ENCODE measurements at regions not wholly inside any gene's neighbourhood (a gene's known extent, or its start where the extent isn't known, plus 50 kb on each side); places are given as distances from the start of the nearest gene placed in this dataset.

DNA sequence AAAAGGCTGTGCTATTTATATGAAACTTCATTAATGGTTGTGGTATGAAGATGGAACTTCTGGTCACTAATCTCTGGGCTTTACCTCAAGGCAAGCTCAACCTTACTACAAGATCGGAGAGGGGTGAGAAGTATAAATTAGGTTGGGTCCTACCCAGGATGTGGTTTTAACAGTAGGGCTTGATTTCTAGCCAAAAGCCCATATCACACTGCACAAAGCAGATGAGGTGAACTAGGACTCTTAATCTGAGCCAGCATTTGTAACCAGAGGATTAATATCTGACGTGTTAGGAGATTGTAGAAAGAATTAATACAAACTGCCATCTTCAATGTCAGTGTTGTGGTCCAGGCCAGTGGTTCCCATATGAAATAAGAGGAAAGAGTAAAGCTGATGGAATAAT, 86.4 kb upstream of the RGPD4 start:
- no peak overlapping the region for H2AFZ ChIP-seq (ENCODE audit: insufficient read depth, low read depth, low read length, poor library complexity, severe bottlenecking)
- no peak overlapping the region for H3K27ac ChIP-seq (ENCODE audit: low read depth in 1 of 2, low read length in 2 of 2)
- no peaks in the 10 kb centered on the region for H3K9me3 ChIP-seq (replicated peaks in 1 of 2; ENCODE audit: control insufficient read depth in 1 of 2, insufficient read depth in 1 of 2, low read length in 2 of 2)
- H3K4me3 ChIP-seq (replicated peaks in 1 of 3; ENCODE audit: low read depth in 2 of 3, low read length in 3 of 3), result no peak overlapping the region
- no peak for TF ChIP-seq CTCF (IDR thresholded peaks at IDR 0.05)
- Mint-ChIP-seq H3K9me3 (peaks cover 0 to 2% (median 0%) of the 10 kb centered on the region in 7 donors), H3K27ac (no peak overlapping the region), H3K36me3 (no peaks in the 10 kb centered on the region), H3K4me3 (no peak overlapping the region), H3K4me1 (no peaks in the 10 kb centered on the region), H3K27me3 (ENCODE audit: low read depth in 3 of 3) (no peaks in the 10 kb centered on the region)
- no peaks in the 10 kb centered on the region for H4K20me1 ChIP-seq (ENCODE audit: insufficient read depth, low read length)
- H3K27me3 ChIP-seq (ENCODE audit: control insufficient read depth in 2 of 2, insufficient read depth in 2 of 2, low read length in 2 of 2), result no peaks in the 10 kb centered on the region
- no peaks in the 10 kb centered on the region for H3K79me2 ChIP-seq (ENCODE audit: insufficient read depth, low read length)
- no peak overlapping the region for H3K9ac ChIP-seq (ENCODE audit: insufficient read depth, low read length, poor library complexity, severe bottlenecking)
- intact Hi-C loops (cut with micrococcal nuclease), result no loop called here
- H3K4me1 ChIP-seq (ENCODE audit: control insufficient read depth in 1 of 2, insufficient read depth in 2 of 2, low read length in 2 of 2), result no peaks in the 10 kb centered on the region
- H3K4me2 ChIP-seq (replicated peaks; ENCODE audit: extremely low read depth, low read length, poor library complexity, severe bottlenecking), result no peak overlapping the region
- no peaks in the 10 kb centered on the region for H3K36me3 ChIP-seq (replicated peaks in 1 of 2; ENCODE audit: control insufficient read depth in 1 of 2, insufficient read depth in 2 of 2, low read length in 2 of 2)
- WGBS (ENCODE audit: insufficient coverage), result no CpG with 5 or more reads among the region's 2 CpGs
- no peak for DNase-seq

DNA sequence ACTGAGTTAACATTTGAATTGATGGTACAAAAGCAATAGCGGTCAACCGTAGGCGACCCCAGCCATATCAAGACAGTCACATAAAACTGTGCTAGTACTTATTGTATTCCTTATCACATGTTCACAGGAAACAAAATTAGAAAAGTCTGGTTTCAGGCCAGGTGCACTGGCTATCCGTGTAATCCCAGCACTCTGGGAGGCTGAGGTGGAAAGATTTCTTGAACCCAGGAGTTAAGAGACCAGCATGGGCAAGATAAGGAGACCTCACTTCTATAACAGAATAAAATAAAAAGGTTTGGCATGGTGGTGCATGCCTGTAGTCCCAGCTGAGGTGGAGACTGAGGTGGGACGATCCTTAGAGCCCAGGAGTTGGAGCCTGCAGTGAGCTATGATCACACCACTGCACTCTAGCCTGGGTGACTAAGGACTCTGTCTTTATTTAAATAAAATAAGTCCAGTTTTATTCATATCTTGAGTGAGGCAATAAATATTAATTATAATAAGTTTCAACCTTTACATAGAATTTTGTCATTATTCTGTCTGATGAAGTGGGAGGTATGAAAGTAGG, 84.1 kb upstream of the RGPD4 start:
- no peak overlapping the region for H3K9ac ChIP-seq (ENCODE audit: insufficient read depth, low read length, poor library complexity, severe bottlenecking)
- no peak for DNase-seq
- intact Hi-C loops (cut with micrococcal nuclease), result no loop called here

More for the DNA sequence above, 84.1 kb upstream of the RGPD4 start:
- Mint-ChIP-seq H3K27ac (no peak overlapping the region), H3K27me3 (ENCODE audit: low read depth in 3 of 3) (peaks cover 0 to 1% (median 0%) of the 10 kb centered on the region in 3 donors), H3K4me3 (no peak overlapping the region), H3K9me3 (peaks cover 0 to 3% (median 2%) of the 10 kb centered on the region in 7 donors), H3K36me3 (no peaks in the 10 kb centered on the region), H3K4me1 (no peaks in the 10 kb centered on the region)
- WGBS (ENCODE audit: insufficient coverage), result no CpG with 5 or more reads among the region's 5 CpGs
- no peaks in the 10 kb centered on the region for H3K79me2 ChIP-seq (ENCODE audit: insufficient read depth, low read length)
- H3K36me3 ChIP-seq (replicated peaks in 1 of 2; ENCODE audit: control insufficient read depth in 1 of 2, insufficient read depth in 2 of 2, low read length in 2 of 2), result no peaks in the 10 kb centered on the region
- H2AFZ ChIP-seq (ENCODE audit: insufficient read depth, low read depth, low read length, poor library complexity, severe bottlenecking), result no peak overlapping the region
- H3K4me2 ChIP-seq (replicated peaks; ENCODE audit: extremely low read depth, low read length, poor library complexity, severe bottlenecking), result no peak overlapping the region
- H3K4me3 ChIP-seq (replicated peaks in 1 of 3; ENCODE audit: low read depth in 2 of 3, low read length in 3 of 3), result no peak overlapping the region
- H3K4me1 ChIP-seq (ENCODE audit: control insufficient read depth in 1 of 2, insufficient read depth in 2 of 2, low read length in 2 of 2), result no peaks in the 10 kb centered on the region
- no peak overlapping the region for H3K27ac ChIP-seq (ENCODE audit: low read depth in 1 of 2, low read length in 2 of 2)
- no peaks in the 10 kb centered on the region for H4K20me1 ChIP-seq (ENCODE audit: insufficient read depth, low read length)
- no peak for TF ChIP-seq CTCF (IDR thresholded peaks at IDR 0.05)
- no peaks in the 10 kb centered on the region for H3K27me3 ChIP-seq (ENCODE audit: control insufficient read depth in 2 of 2, insufficient read depth in 2 of 2, low read length in 2 of 2)
- H3K9me3 ChIP-seq (replicated peaks in 1 of 2; ENCODE audit: control insufficient read depth in 1 of 2, insufficient read depth in 1 of 2, low read length in 2 of 2), result peaks cover 0 to under 1% of the 10 kb centered on the region in 2 donors

Data from CD14-positive monocyte (primary cell).